Activated naive CD4-positive, alpha-beta T cell treated with anti-CD3 and anti-CD28 coated beads, Interleukin-2, amount 50 U/mL, for 72 hours (primary cell): ENCODE measurements at regions not wholly inside any gene's neighbourhood (a gene's known extent, or its start where the extent isn't known, plus 50 kb on each side); places are given as distances from the start of the nearest gene placed in this dataset.
"Not testable (repeated sequence)": the region's sequence is repeated elsewhere in the genome, so short reads cannot be mapped to it uniquely, and the experiment has no call there.

Experiments used
- ATAC-seq, 2 donors: fragments of 150-1000 bp; cut with Tn5 transposase; 2 replicates each; pipeline ENCODE4 v1.10.0; 2021; ENCODE audit warnings: mild to moderate bottlenecking in 2 of 2, moderate library complexity in 2 of 2
- DNase-seq, 2 donors: peaks; one replicate each; pipeline ENCODE4 v3.0.0; 2021 to 2022; ENCODE audit warnings: low spot score in 2 of 2
- H3K27ac Mint-ChIP-seq, 2 donors: one replicate each; pipeline ENCODE4 v1.8.0; 2022; ENCODE audit warnings: mild to moderate bottlenecking in 2 of 2, mixed read lengths in 2 of 2
- H3K36me3 Mint-ChIP-seq, 2 donors: one replicate each; pipeline ENCODE4 v1.8.0; 2022; ENCODE audit warnings: mixed read lengths in 2 of 2
- H3K9me3 Mint-ChIP-seq, 2 donors: one replicate each; pipeline ENCODE4 v1.8.0; 2022; ENCODE audit warnings: mixed read lengths in 2 of 2

DNA sequence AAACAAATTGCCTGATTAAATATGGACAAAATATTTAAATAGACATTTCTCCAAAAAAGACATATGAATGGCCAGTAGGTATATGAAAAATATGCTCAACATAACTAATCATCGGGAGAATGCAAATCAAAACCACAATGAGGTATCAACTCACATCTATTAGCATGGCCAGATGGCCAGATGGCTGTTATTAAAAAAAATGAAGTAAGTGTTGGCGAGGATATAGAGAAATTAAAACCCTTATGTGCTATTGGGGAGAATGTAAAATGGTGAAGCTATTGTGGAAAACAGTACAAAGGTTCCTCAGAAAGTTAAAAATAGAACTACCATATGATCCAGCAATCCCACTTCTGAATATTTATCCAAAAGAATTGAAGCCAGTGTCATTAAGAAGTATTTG lies 272.3 kb upstream of the ZNF804A start:
- H3K27ac Mint-ChIP-seq = no peak overlapping the region
- DNase-seq (no peak), ATAC-seq (no peak)

GRCh38 chr2:184327805-184328204 lies 270.5 kb upstream of the ZNF804A start:
- not testable (repeated sequence) for H3K27ac Mint-ChIP-seq, H3K9me3 Mint-ChIP-seq, H3K36me3 Mint-ChIP-seq, DNase-seq, ATAC-seq

More for the DNA sequence above, 272.3 kb upstream of the ZNF804A start:
- Mint-ChIP-seq H3K36me3 (no peaks in the 10 kb centered on the region), H3K9me3 (peaks cover 0 to 2% of the 10 kb centered on the region in 2 donors)

DNA sequence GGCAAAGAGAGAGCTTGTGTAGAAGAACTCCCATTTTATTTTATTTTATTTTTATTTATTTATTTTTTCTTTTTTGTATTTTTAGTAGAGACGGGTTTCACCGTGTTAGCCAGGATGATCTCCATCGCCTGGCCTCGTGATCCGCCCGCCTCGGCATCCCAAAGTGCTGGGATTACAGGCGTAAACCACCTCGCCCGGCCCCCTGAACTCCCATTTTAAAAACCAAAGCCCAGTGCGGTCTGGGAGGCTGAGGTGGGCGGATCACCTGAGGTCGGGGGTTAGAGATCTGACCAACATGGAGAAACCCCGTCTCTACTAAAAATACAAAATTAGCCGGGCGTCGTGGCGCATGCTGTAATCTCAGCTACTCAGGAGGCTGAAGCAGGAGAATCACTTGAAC lies 267.8 kb upstream of the ZNF804A start:
- not testable (repeated sequence) for DNase-seq, H3K9me3 Mint-ChIP-seq, ATAC-seq, H3K36me3 Mint-ChIP-seq, H3K27ac Mint-ChIP-seq

GRCh38 chr2:184336688-184337087 lies 261.6 kb upstream of the ZNF804A start:
- ATAC-seq = no peak
- H3K36me3 Mint-ChIP-seq = no peaks in the 10 kb centered on the region
- DNase-seq = no peak

DNA sequence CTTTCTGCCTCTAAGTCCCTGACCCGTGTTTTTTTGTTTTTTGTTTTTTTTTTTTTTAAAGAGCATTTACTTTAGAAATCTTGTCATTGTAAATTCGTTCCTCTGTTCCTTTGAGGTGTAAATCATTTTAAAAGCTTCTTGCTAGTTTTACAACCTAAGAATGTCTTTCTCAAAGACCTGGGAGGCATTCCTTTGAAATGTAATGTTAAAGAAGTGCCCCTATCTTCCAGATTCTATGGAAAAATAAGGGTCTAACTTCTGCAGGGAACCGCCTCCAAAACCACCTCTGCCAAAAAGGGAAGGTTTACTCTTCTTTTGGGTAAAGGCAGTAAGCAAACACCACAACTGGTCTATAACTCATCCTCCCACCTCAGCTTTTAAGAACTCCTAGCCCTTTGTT lies 259.6 kb upstream of the ZNF804A start:
- peaks cover 0 to 3% of the 10 kb centered on the region in 2 donors for H3K9me3 Mint-ChIP-seq
- H3K27ac Mint-ChIP-seq = no peak overlapping the region
- DNase-seq (no peak), ATAC-seq (no peak)
- no peaks in the 10 kb centered on the region for H3K36me3 Mint-ChIP-seq

More at GRCh38 chr2:184336688-184337087, 261.6 kb upstream of the ZNF804A start:
- H3K9me3 Mint-ChIP-seq = no peaks in the 10 kb centered on the region
- no peak overlapping the region for H3K27ac Mint-ChIP-seq

- ATAC-seq (no peak), DNase-seq (no peak)
- no peaks in the 10 kb centered on the region for H3K36me3 Mint-ChIP-seq
- H3K27ac Mint-ChIP-seq = no peak overlapping the region
- H3K9me3 Mint-ChIP-seq = peaks cover 0 to 4% of the 10 kb centered on the region in 2 donors
Observed at GRCh38 chr2:184339966-184340365, 258.4 kb upstream of the ZNF804A start.

DNA sequence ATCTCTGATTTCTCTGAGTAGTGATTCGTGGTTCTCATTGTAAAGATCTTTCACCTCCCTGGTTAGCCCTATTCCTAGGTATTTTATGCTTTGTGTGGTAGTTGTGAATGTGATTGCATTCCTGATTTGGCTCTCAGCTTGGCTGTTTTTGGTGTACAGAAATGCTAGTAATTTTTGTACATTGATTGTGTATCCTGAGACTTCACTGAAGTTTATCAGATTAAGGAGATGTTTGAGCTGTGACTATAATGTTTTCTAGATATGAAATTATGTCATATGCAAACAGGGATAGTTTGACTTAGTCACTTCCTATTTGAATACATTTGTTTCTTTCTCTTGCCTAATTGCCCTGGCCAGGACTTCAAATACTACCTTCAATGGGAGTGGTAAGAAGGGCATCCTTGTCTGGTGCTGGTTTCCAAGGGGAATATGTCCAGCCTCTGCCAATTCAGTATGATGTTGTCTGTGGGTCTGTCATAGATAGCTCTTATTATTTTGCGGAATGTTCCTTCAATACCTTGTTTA lies 251.9 kb upstream of the ZNF804A start:
- Mint-ChIP-seq H3K9me3 (peaks cover 18% of the 10 kb centered on the region in 2 donors), H3K27ac (no peak overlapping the region), H3K36me3 (no peaks in the 10 kb centered on the region)
- ATAC-seq (no peak), DNase-seq (no peak)

GRCh38 chr2:184351126-184351525 lies 247.2 kb upstream of the ZNF804A start:
- H3K9me3 Mint-ChIP-seq = peaks cover 11 to 18% of the 10 kb centered on the region in 2 donors
- ATAC-seq (no peak), DNase-seq (no peak)
- no peaks in the 10 kb centered on the region for H3K36me3 Mint-ChIP-seq
- H3K27ac Mint-ChIP-seq = no peak overlapping the region

GRCh38 chr2:184357033-184357432 lies 241.3 kb upstream of the ZNF804A start:
- H3K36me3 Mint-ChIP-seq = no peaks in the 10 kb centered on the region
- H3K27ac Mint-ChIP-seq = no peak overlapping the region

DNA sequence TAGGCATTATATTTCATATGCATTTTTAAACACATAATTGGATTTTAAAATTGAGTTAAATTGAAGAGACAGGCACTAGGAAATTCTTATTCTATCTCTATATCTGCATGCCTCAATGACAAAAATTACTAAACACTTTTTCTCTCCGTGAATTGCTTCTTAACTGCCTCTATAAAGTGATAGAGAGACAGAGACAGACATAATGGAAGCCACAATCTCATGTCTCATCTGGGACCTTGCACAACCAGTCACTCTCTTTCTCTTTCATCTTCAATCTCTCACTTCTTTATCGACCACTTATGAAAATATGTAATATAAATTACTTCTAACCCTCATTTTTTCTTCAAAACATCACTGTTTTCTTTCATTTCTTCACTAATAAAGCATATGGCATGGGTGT lies 238.9 kb upstream of the ZNF804A start:
- Mint-ChIP-seq H3K9me3 (peaks cover 5 to 11% of the 10 kb centered on the region in 2 donors), H3K36me3 (no peaks in the 10 kb centered on the region), H3K27ac (no peak overlapping the region)
- DNase-seq (no peak), ATAC-seq (no peak)

More at GRCh38 chr2:184357033-184357432, 241.3 kb upstream of the ZNF804A start:
- peaks cover 5 to 11% of the 10 kb centered on the region in 2 donors for H3K9me3 Mint-ChIP-seq
- no peak for DNase-seq
- ATAC-seq = no peak

- ATAC-seq (no peak), DNase-seq (no peak)
- no peak overlapping the region for H3K27ac Mint-ChIP-seq
Observed at GRCh38 chr2:184363213-184363612, 235.1 kb upstream of the ZNF804A start.

DNA sequence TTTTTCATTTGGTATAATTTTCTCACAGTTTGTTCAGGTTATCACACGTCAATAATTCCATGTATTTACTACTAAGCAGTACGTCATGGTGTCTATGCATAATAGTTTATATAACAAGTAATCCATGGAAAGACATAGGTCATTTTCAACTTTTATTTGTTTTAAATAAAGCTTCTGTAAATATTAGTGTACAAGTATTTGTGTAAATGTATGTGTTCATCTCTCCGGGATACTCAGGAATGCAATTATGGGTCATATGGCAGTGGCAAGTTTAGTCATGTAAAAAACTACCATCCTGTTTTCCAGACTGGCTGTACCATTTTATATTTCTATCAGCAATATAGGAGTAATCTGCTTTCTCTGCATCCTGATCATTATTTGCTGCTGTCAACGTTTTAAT lies 231.1 kb upstream of the ZNF804A start:
- Mint-ChIP-seq H3K27ac (no peak overlapping the region), H3K9me3 (peaks cover 4 to 7% of the 10 kb centered on the region in 2 donors), H3K36me3 (no peaks in the 10 kb centered on the region)
- DNase-seq (no peak), ATAC-seq (no peak)

More at GRCh38 chr2:184363213-184363612, 235.1 kb upstream of the ZNF804A start:
- no peaks in the 10 kb centered on the region for H3K36me3 Mint-ChIP-seq
- peaks cover 5 to 6% of the 10 kb centered on the region in 2 donors for H3K9me3 Mint-ChIP-seq

DNA sequence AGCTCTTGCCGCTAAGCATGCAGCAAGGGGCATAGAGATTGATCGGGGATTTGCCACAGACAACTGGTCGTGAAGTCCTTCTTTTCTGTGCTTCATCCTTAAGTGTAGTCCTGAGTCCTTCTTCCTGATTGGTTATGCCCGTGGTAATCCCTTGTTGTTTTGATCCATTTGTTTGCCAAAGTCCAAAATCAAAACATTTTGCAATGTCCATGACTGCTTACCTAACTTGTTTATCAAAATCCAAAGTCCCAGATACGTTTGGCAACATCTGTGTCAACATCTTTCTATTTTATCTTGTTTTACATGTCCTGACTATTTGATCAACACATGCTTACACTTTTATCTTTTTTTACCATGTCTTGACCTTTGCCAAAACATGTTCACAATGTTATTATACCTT lies 229.0 kb upstream of the ZNF804A start:
- DNase-seq (no peak), ATAC-seq (no peak)
- peaks cover 4 to 7% of the 10 kb centered on the region in 2 donors for H3K9me3 Mint-ChIP-seq
- no peaks in the 10 kb centered on the region for H3K36me3 Mint-ChIP-seq
- H3K27ac Mint-ChIP-seq = no peak overlapping the region

DNA sequence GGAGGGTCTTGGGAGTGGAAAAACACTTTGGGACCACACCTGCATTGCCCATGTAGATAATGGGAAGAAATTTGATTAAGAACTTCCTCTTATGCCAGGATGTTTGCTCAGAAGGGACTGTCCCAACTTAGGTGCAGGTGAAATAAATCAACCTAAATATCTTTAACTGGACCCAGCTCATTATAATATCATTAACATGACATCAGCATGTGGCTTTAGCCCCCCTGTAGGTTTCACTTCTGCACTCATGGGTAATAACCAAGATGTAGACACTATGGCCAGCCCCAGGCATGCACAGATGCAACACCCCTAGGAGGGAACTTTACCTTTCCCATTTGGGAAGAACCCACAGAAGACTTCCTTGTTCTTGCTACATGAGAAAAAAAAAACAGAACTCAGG lies 227.4 kb upstream of the ZNF804A start:
- H3K27ac Mint-ChIP-seq = no peak overlapping the region
- DNase-seq (no peak), ATAC-seq (no peak)
- H3K9me3 Mint-ChIP-seq = peaks cover 4 to 7% of the 10 kb centered on the region in 2 donors
- H3K36me3 Mint-ChIP-seq = no peaks in the 10 kb centered on the region

GRCh38 chr2:184371641-184372040 lies 226.7 kb upstream of the ZNF804A start:
- H3K27ac Mint-ChIP-seq = no peak overlapping the region
- H3K9me3 Mint-ChIP-seq = peaks cover 4 to 7% of the 10 kb centered on the region in 2 donors
- DNase-seq = no peak
- no peaks in the 10 kb centered on the region for H3K36me3 Mint-ChIP-seq
- no peak for ATAC-seq

GRCh38 chr2:184372484-184372883 lies 225.8 kb upstream of the ZNF804A start:
- Mint-ChIP-seq H3K27ac (no peak overlapping the region), H3K36me3 (no peaks in the 10 kb centered on the region), H3K9me3 (peaks cover 4 to 7% of the 10 kb centered on the region in 2 donors)
- DNase-seq = no peak
- ATAC-seq = no peak

- no peaks in the 10 kb centered on the region for H3K36me3 Mint-ChIP-seq
- no peak overlapping the region for H3K27ac Mint-ChIP-seq
- DNase-seq (no peak), ATAC-seq (no peak)
- H3K9me3 Mint-ChIP-seq = peaks cover 0 to 10% of the 10 kb centered on the region in 2 donors
Observed at GRCh38 chr2:184394642-184395041, 203.7 kb upstream of the ZNF804A start.

GRCh38 chr2:184402381-184402780 lies 195.9 kb upstream of the ZNF804A start:
- H3K36me3 Mint-ChIP-seq = no peaks in the 10 kb centered on the region
- peaks cover 0 to 11% of the 10 kb centered on the region in 2 donors for H3K9me3 Mint-ChIP-seq
- DNase-seq = no peak
- ATAC-seq = no peak
- no peak overlapping the region for H3K27ac Mint-ChIP-seq
